Testis (tissue), 2 donors: ENCODE measurements at regions not wholly inside any gene's neighbourhood (a gene's known extent, or its start where the extent isn't known, plus 50 kb on each side); places are given as distances from the start of the nearest gene placed in this dataset.

Experiments used
- DNase-seq: peaks from one replicate; pipeline ENCODE4 v3.0.0-alpha.2; 2019
- H3K27ac ChIP-seq, 2 donors: fragments of 200-600 bp; sonication (generic); one replicate each; pipeline ENCODE4 v1.5.1; 2019
- H3K27me3 ChIP-seq: fragments of 200-600 bp; sonication (generic); one replicate; pipeline ENCODE4 v1.5.1; 2019
- H3K36me3 ChIP-seq: fragments of 200-600 bp; sonication (generic); one replicate; pipeline ENCODE4 v1.5.1; 2017; ENCODE audit warnings: low read depth; ENCODE audit errors: missing control alignments
- H3K4me1 ChIP-seq: fragments of 200-600 bp; sonication (generic); one replicate; pipeline ENCODE4 v1.5.1; 2019
- H3K4me3 ChIP-seq, 2 donors: fragments of 200-600 bp; sonication (generic); one replicate each; pipeline ENCODE4 v1.5.1; 2017 to 2019
- H3K9me3 ChIP-seq: fragments of 200-600 bp; sonication (generic); one replicate; pipeline ENCODE4 v1.5.1; 2017
- POLR2A ChIP-seq: fragments of 450-650 bp; IDR thresholded peaks from one replicate; pipeline ENCODE4 v1.6.1; 2017; ENCODE audit warnings: antibody characterized with exemption, mild to moderate bottlenecking, moderate library complexity
- WGBS, 2 donors: methylation state at CpG; one replicate each; pipeline ENCODE4 v1.1.5; 2018; 5-methylcytosine and 5-hydroxymethylcytosine counted together
- intact Hi-C: fragments of 100-400 bp; cut with DNase I; formaldehyde crosslinking; loops from one replicate; pipeline ENCODE4 v1.15.1; 2023; ENCODE audit warnings: low total_unique reads
- TF ChIP-seq, protein P1 (sequence below), 3 experiments: fragments of 450-650 bp in 2 of 3; fragments of 200-600 bp in 1 of 3; sonication (generic) in 1 of 3; IDR thresholded peaks; one replicate each; pipeline ENCODE4 v1.5.1; 2016 to 2019; ENCODE audit warnings: antibody characterized with exemption in 3 of 3, mild to moderate bottlenecking in 2 of 3, moderate library complexity in 1 of 3

DNA sequence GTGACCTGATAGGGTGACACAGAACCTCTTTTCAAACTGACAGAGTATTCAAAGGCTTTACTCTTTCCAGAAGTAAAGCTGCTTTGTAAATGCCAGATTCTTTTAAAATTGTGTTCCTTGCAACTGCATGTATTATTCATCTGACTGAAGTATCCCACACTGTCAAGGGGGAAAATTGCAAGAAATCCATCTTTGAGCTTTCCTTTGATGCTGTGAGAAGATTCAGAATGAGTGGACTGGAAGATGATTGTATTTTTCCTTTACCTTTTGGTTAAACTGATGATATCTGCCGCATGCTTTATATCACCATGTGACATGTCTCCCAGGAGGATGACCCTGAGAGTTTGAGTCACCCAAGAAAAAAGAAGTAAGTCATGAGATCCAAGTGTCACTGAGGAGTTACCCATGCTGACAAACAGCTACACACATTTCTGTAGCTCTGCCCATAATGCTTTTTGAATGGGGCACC is 250.8 kb upstream of the CBLB start:
- Histone ChIP-seq H3K4me1 (no peaks in the 10 kb centered on the region), H3K27me3 (no peaks in the 10 kb centered on the region), H3K27ac (no peak overlapping the region), H3K9me3 (no peaks in the 10 kb centered on the region), H3K36me3 (no peaks in the 10 kb centered on the region), H3K4me3 (no peak overlapping the region)
- WGBS, 2 donors: 75 to 80% methylated on average over 1 of the region's 1 CpG
- TF ChIP-seq, protein P1, sequence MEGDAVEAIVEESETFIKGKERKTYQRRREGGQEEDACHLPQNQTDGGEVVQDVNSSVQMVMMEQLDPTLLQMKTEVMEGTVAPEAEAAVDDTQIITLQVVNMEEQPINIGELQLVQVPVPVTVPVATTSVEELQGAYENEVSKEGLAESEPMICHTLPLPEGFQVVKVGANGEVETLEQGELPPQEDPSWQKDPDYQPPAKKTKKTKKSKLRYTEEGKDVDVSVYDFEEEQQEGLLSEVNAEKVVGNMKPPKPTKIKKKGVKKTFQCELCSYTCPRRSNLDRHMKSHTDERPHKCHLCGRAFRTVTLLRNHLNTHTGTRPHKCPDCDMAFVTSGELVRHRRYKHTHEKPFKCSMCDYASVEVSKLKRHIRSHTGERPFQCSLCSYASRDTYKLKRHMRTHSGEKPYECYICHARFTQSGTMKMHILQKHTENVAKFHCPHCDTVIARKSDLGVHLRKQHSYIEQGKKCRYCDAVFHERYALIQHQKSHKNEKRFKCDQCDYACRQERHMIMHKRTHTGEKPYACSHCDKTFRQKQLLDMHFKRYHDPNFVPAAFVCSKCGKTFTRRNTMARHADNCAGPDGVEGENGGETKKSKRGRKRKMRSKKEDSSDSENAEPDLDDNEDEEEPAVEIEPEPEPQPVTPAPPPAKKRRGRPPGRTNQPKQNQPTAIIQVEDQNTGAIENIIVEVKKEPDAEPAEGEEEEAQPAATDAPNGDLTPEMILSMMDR (IDR thresholded peaks at IDR 0.05): no peak
- no peak for TF ChIP-seq POLR2A
- DNase-seq: no peak
- intact Hi-C loops: no loop called here

DNA sequence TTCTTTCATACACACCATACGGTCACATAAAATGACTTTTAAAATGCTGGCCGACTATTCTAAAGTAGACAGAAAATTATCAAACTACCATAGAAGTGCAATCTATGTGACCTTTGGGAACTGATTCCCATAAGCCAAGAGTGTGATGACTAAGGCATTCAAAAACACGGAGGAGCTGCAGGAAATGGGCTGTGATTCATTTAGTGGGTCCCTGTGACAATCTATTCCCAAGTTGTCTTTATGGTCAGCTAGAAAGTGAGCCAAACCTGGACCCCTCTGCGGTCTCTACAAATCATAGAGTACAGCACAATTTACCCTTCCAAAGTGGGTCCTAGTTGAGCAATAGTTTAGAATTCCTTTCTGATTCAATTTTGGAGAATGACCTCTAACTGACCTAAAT is 251.5 kb upstream of the CBLB start:
- Histone ChIP-seq H3K36me3 (no peaks in the 10 kb centered on the region), H3K27ac (no peak overlapping the region), H3K4me3 (no peak overlapping the region), H3K4me1 (no peaks in the 10 kb centered on the region), H3K9me3 (no peaks in the 10 kb centered on the region), H3K27me3 (no peaks in the 10 kb centered on the region)
- 72 to 81% methylated on average over 4 of the region's 4 CpGs for WGBS, 2 donors
- intact Hi-C loops: no loop called here
- TF ChIP-seq, protein P1 (IDR thresholded peaks at IDR 0.05): no peak
- no peak for TF ChIP-seq POLR2A
- no peak for DNase-seq

DNA sequence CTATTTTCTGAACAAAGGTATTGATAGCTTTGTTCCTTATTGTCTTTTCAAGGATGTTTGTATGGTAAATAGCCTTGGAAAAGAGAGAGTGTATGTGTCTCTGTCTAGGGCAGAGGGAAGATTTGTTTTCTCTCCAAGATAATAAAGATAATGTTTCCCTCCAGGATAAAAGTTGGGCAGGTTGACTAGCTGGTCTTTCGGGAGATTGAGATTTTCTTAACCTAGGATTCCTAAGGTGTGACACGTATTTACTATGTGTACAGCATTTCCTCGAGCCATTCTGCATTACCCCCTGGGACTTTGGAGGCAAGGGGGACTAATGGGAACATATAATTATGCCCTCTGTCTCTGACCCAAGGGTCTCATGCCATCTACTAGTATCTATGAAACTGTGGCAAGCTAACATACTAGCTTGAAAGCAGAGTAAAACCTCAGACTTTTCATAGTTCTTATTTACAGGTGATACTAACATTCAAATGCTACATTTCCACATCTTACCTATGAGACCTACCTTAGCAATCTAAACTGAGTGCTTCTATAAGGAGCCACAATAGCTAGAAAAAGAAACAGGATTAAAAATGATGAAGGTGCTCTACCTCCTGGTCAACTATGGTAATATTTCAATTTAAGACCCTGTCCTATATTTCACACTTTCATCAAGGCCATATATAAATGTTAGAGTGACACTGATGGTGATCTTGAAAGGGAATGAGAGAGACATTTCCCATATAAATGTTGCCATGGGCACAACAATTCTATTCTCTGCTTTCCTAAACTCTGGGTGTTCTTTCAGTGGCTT is 252.9 kb upstream of the CBLB start:
- H3K27me3 ChIP-seq: no peaks in the 10 kb centered on the region
- peaks cover 11% of the 10 kb centered on the region for H3K4me1 ChIP-seq
- intact Hi-C loops: no loop called here
- no peaks in the 10 kb centered on the region for H3K9me3 ChIP-seq
- no peak overlapping the region for H3K4me3 ChIP-seq
- no peak overlapping the region for H3K27ac ChIP-seq
- TF ChIP-seq POLR2A: no peak
- TF ChIP-seq, protein P1 (IDR thresholded peaks at IDR 0.05): no peak
- DNase-seq: no peak
- no peaks in the 10 kb centered on the region for H3K36me3 ChIP-seq
- WGBS, 2 donors: 90 to 93% methylated on average over 3 of the region's 3 CpGs

DNA sequence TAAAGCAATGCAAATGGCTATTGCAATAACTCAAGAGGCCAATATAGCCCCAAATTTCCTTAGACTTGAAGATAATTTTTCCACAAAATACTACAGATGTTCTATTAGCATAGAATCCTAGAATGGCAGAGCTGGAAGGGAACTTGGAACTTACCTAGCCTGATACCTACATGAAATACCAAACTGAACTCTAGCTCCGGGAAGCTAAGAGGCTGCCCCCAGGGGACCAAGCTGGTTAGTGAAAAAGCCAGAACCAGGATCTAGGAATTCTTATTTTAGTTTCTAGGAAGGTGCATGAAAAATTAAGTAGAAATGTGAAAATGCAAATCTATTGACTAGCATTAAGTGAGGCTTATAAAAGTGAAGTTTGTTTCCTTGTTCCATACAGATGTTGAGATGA is 256.0 kb upstream of the CBLB start:
- no peak overlapping the region for H3K4me3 ChIP-seq
- no peak overlapping the region for H3K27ac ChIP-seq
- TF ChIP-seq, protein P1 (IDR thresholded peaks at IDR 0.05): no peak
- no peak for TF ChIP-seq POLR2A
- no peak for DNase-seq
- no peaks in the 10 kb centered on the region for H3K27me3 ChIP-seq
- peaks cover 17% of the 10 kb centered on the region for H3K4me1 ChIP-seq
- no peaks in the 10 kb centered on the region for H3K9me3 ChIP-seq
- WGBS, 2 donors: 64 to 74% methylated on average over 1 of the region's 1 CpG
- intact Hi-C loops: no loop called here
- H3K36me3 ChIP-seq: no peaks in the 10 kb centered on the region

DNA sequence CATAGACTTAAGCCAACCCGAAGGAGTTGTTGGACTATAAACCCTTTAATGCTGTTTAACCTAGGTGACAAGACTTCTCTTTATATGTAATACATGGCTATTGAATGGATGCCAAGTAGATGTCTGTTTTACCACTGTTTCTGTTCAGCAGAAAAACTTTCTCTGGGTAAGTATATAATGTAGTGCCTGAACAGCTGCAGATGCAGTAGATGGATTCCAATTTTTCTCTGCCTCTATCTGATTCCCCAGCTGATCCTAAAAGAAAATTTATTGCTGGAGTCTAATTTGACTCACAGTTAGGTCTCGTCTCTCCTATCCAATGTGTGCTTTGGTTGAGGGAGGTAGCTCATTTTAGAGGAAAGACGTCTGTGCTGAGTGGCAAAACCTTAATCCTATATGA is 256.5 kb upstream of the CBLB start:
- no peaks in the 10 kb centered on the region for H3K36me3 ChIP-seq
- H3K4me1 ChIP-seq: peaks cover 17% of the 10 kb centered on the region
- intact Hi-C loops: no loop called here
- no peak for DNase-seq
- no peak overlapping the region for H3K27ac ChIP-seq
- H3K9me3 ChIP-seq: no peaks in the 10 kb centered on the region
- no peaks in the 10 kb centered on the region for H3K27me3 ChIP-seq
- 61 to 75% methylated on average over 3 of the region's 3 CpGs for WGBS, 2 donors
- H3K4me3 ChIP-seq: no peak overlapping the region
- TF ChIP-seq POLR2A: no peak
- TF ChIP-seq, protein P1 (IDR thresholded peaks at IDR 0.05): no peak
